Left ventricle myocardium inferior (tissue), 1 donor: ENCODE measurements at regions not wholly inside any gene's neighbourhood (a gene's known extent, or its start where the extent isn't known, plus 50 kb on each side); places are given as distances from the start of the nearest gene placed in this dataset.

Source experiments
- DNase-seq: peaks from one replicate; pipeline ENCODE4 v3.0.0-alpha.2; 2020
- H3K27ac ChIP-seq: fragments of 200-600 bp; replicated peaks from 2 replicates; pipeline ENCODE4 v1.8.0; 2021
- H3K27me3 ChIP-seq: fragments of 200-600 bp; 2 replicates; pipeline ENCODE4 v1.8.0; 2021; ENCODE audit warnings: low read depth
- H3K36me3 ChIP-seq: fragments of 200-600 bp; 2 replicates; pipeline ENCODE4 v1.8.0; 2021
- H3K4me1 ChIP-seq: fragments of 200-600 bp; 2 replicates; pipeline ENCODE4 v1.8.0; 2021
- H3K4me3 ChIP-seq: fragments of 200-600 bp; 2 replicates; pipeline ENCODE4 v1.8.0; 2021; ENCODE audit warnings: mild to moderate bottlenecking, moderate library complexity
- H3K9me3 ChIP-seq: fragments of 200-600 bp; replicated peaks from 2 replicates; pipeline ENCODE4 v1.8.0; 2021
- intact Hi-C: fragments of 100-400 bp; cut with micrococcal nuclease; formaldehyde crosslinking; loops from one replicate; pipeline ENCODE4 v1.11.0; 2022
- TF ChIP-seq, protein P1 (sequence below): fragments of 200-600 bp; IDR thresholded peaks from 2 replicates; pipeline ENCODE4 v1.8.0; 2021; ENCODE audit warnings: antibody characterized with exemption, mild to moderate bottlenecking, borderline replicate concordance
- donor health status: DM: no; HTN: yes; CAD: no; lungs with severe emphysema.

DNA sequence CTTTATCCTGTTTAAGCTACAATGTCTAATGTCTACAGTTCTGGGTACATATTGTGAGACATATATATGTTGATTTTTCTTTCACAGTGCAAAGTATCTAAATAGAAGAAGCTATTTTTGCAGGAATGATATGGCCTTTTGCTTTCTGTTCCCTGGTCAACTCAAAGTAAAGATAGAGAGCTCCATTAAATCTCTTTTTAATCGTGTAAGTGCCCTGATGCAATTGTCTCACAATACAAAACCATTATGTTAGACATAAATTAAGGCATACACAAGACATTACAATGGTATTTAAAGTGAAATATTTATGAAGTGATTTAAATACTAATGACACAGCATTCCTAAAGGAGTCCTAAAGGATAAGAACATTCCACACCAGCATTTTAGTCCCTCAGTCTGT lies 1559.7 kb upstream of the AGA start:
- no peak for DNase-seq
- Histone ChIP-seq H3K27me3 (no peaks in the 10 kb centered on the region), H3K4me1 (no peaks in the 10 kb centered on the region), H3K9me3 (no peaks in the 10 kb centered on the region), H3K27ac (no peak overlapping the region), H3K4me3 (no peak overlapping the region), H3K36me3 (no peaks in the 10 kb centered on the region)
- intact Hi-C loops = no loop called here
- TF ChIP-seq, protein P1, sequence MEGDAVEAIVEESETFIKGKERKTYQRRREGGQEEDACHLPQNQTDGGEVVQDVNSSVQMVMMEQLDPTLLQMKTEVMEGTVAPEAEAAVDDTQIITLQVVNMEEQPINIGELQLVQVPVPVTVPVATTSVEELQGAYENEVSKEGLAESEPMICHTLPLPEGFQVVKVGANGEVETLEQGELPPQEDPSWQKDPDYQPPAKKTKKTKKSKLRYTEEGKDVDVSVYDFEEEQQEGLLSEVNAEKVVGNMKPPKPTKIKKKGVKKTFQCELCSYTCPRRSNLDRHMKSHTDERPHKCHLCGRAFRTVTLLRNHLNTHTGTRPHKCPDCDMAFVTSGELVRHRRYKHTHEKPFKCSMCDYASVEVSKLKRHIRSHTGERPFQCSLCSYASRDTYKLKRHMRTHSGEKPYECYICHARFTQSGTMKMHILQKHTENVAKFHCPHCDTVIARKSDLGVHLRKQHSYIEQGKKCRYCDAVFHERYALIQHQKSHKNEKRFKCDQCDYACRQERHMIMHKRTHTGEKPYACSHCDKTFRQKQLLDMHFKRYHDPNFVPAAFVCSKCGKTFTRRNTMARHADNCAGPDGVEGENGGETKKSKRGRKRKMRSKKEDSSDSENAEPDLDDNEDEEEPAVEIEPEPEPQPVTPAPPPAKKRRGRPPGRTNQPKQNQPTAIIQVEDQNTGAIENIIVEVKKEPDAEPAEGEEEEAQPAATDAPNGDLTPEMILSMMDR = no peak

DNA sequence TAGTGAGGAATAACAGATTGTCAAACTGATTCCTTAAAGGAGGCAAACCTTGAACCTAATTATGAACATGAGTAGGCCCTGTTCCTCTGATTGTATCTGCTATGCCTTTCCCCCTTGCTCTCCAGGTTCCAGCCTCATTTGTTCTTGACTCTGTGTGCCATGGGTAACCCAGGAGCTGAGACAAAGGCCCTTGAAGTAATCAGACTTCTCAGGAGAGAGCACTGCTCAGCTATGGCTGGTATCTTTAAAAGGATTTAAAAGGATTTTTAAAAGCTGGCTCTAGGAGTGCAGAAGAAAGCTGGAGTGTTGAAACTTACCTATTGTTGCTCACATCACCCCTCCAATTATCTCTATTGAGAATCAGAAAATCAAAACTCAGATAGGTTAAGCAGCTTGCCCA lies 1565.5 kb upstream of the AGA start:
- no peak overlapping the region for H3K4me3 ChIP-seq
- no peaks in the 10 kb centered on the region for H3K9me3 ChIP-seq
- TF ChIP-seq, protein P1 = no peak
- H3K27me3 ChIP-seq = no peaks in the 10 kb centered on the region
- no peak for DNase-seq
- no peak overlapping the region for H3K27ac ChIP-seq
- intact Hi-C loops = no loop called here
- no peaks in the 10 kb centered on the region for H3K36me3 ChIP-seq
- H3K4me1 ChIP-seq = no peaks in the 10 kb centered on the region

DNA sequence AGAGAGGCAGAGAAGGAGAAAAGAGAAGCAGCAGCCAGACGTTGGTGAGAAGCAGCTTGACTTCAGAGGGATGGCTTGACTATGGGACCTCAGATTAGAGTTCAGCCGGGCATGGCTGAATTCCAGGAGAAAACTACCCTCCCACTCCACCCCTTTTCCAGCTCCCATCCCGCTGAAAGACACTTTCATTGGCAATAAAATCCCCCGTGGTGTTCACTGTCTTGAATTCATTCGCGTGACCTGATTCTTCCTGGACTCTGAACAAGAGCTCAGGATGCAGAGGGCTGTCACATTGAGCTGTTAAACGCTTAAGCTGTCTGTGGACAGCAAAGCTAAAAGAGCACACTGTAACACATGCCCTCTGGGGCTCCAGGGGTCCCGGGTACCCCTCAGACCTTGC lies 1575.3 kb upstream of the AGA start:
- H3K36me3 ChIP-seq = no peaks in the 10 kb centered on the region
- no peak for DNase-seq
- intact Hi-C loops = no loop called here

DNA sequence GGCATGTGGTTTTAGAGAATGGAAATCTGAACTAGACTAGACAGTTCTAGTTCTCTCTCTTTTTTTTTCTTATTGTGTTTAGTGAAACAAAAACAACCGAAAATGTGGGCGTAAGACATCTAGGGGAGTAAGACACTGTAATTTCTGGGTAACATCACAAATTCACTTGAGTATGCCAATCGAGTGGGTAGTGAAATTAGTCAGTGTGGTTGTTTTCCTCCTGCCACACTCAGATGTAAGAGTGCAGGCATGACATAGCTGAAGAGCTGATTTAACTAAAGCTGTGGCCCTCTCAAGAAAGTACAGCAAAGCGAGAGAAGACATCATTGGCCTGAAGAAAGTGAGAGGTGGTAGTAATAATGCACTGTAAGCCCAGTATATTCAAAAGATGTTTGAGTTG lies 1585.3 kb upstream of the AGA start:
- Histone ChIP-seq H3K27me3 (no peaks in the 10 kb centered on the region), H3K36me3 (no peaks in the 10 kb centered on the region)
- intact Hi-C loops = no loop called here

More for the DNA sequence above, 1575.3 kb upstream of the AGA start:
- Histone ChIP-seq H3K9me3 (peaks cover 32% of the 10 kb centered on the region), H3K27me3 (no peaks in the 10 kb centered on the region), H3K27ac (no peak overlapping the region), H3K4me1 (no peaks in the 10 kb centered on the region), H3K4me3 (no peak overlapping the region)
- TF ChIP-seq, protein P1 = no peak

DNA sequence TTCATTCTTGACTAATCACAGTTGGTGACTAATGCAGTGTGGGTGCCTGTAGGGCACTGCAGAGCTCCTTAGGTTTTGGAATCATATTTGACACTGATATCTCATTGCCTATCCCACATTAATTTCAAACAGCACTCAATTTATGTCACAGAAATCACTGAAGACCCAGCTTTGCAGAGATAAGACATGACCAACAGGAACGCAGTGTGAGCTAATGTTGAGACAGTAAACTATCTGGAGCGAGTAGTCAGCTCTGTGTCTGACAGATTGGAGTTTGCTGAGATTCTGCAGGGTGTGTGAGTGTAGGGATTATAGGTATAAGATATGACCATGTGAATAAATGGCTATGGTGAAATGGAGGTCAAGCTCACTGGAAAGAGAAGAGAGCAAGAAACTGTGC lies 1586.1 kb upstream of the AGA start:
- Histone ChIP-seq H3K4me1 (no peaks in the 10 kb centered on the region), H3K27ac (no peak overlapping the region), H3K27me3 (no peaks in the 10 kb centered on the region), H3K36me3 (no peaks in the 10 kb centered on the region), H3K4me3 (no peak overlapping the region), H3K9me3 (no peaks in the 10 kb centered on the region)
- DNase-seq = no peak
- intact Hi-C loops = no loop called here
- TF ChIP-seq, protein P1 = no peak

More for the DNA sequence above, 1585.3 kb upstream of the AGA start:
- DNase-seq = no peak
- H3K27ac ChIP-seq = no peak overlapping the region
- TF ChIP-seq, protein P1 = no peak
- H3K4me1 ChIP-seq = no peaks in the 10 kb centered on the region
- H3K4me3 ChIP-seq = no peak overlapping the region
- no peaks in the 10 kb centered on the region for H3K9me3 ChIP-seq

DNA sequence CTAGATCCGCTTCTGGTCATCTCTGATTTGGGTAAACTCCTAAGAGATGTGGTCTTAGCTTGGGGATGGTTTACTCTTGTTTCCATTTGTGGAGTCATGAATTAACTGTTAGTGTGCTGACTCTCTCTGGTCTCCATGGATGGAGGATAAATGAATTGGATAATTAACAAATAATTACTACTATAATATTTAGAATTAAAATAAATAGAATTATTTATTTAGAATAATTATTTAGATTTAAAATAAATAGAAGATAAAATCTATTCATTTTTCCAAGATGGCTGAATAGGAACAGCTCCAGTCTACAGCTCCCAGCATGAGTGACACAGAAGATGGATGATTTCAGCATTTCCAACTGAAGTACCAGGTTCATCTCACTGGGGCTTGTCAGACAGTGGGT lies 1587.4 kb upstream of the AGA start:
- Histone ChIP-seq H3K36me3 (no peaks in the 10 kb centered on the region), H3K4me1 (no peaks in the 10 kb centered on the region), H3K9me3 (no peaks in the 10 kb centered on the region), H3K27ac (no peak overlapping the region), H3K27me3 (no peaks in the 10 kb centered on the region), H3K4me3 (no peak overlapping the region)
- intact Hi-C loops = no loop called here
- DNase-seq = no peak
- TF ChIP-seq, protein P1 = no peak
